ENCODE measurements at regions not wholly inside any gene's neighbourhood (a gene's known extent, or its start where the extent isn't known, plus 50 kb on each side); places are given as distances from the start of the nearest gene placed in this dataset.

- Histone ChIP-seq H4K20me1 (ENCODE audit: low read length) (no peaks in the 10 kb centered on the region), H3K9me2 (replicated peaks; ENCODE audit: low read length) (no peaks in the 10 kb centered on the region), H2AFZ (ENCODE audit: low read length) (no peak overlapping the region), H3K9me3 (ENCODE audit: low read length) (no peaks in the 10 kb centered on the region), H3K36me3 (ENCODE audit: low read depth, low read length) (no peaks in the 10 kb centered on the region), H3K4me3 (ENCODE audit: low read length) (no peak overlapping the region), H3K79me2 (ENCODE audit: low read length) (no peaks in the 10 kb centered on the region), H3K9ac (ENCODE audit: low read length) (no peak overlapping the region), H3K4me2 (ENCODE audit: low read length) (no peak overlapping the region), H3K27ac (ENCODE audit: low read length) (no peak overlapping the region), H3F3A (ENCODE audit: low read length, unreplicated experiment) (no peaks in the 10 kb centered on the region), H3K27me3 (ENCODE audit: low read length) (no peaks in the 10 kb centered on the region), H3K4me1 (ENCODE audit: insufficient read depth, low read length) (peaks cover 7% of the 10 kb centered on the region)
- no peak for DNase-seq
- ChIA-PET CTCF (no interaction called here), POLR2A (ENCODE audit: unreplicated experiment) (no interaction called here)
- TF ChIP-seq CTCF (conservative IDR thresholded peaks at IDR 0.05; ENCODE audit: low read depth, low read length) = no peak
- no peak for TF ChIP-seq EZH2 (IDR thresholded peaks at IDR 0.05; ENCODE audit: low read length, unreplicated experiment)
- no peak for TF ChIP-seq EZH2phosphoT487 (IDR thresholded peaks at IDR 0.05; ENCODE audit: borderline replicate concordance, low read length)
- intact Hi-C loops (cut with micrococcal nuclease) = loop anchor here (10.0 kb wide), 1 partner anchor 371 kb away; the partner anchor contains the start of gene YARS2
- no TSS peak for BruUV-seq (replicated peaks)
- no peak for ATAC-seq
Measured at GRCh38 chr12:33125755-33126154, 229.2 kb upstream of the PKP2 start.

GRCh38 chr12:33116284-33116683 lies 219.7 kb upstream of the PKP2 start:
- Histone ChIP-seq H2AFZ (ENCODE audit: low read length) (peak overlapping the region; percentile 53), H3K4me2 (ENCODE audit: low read length) (peak overlapping the region; percentile 54; the same call in 1 of the 2 replicates), H3K4me1 (ENCODE audit: insufficient read depth, low read length) (peaks cover 15% of the 10 kb centered on the region; the same call in 1 of the 2 replicates), H3K4me3 (ENCODE audit: low read length) (no peak overlapping the region), H4K20me1 (ENCODE audit: low read length) (no peaks in the 10 kb centered on the region), H3K9ac (ENCODE audit: low read length) (no peak overlapping the region), H3K9me3 (ENCODE audit: low read length) (no peaks in the 10 kb centered on the region), H3K36me3 (ENCODE audit: low read depth, low read length) (no peaks in the 10 kb centered on the region), H3K27me3 (ENCODE audit: low read length) (no peaks in the 10 kb centered on the region), H3K79me2 (ENCODE audit: low read length) (no peaks in the 10 kb centered on the region), H3K27ac (ENCODE audit: low read length) (no peak overlapping the region), H3K9me2 (replicated peaks; ENCODE audit: low read length) (no peaks in the 10 kb centered on the region), H3F3A (ENCODE audit: low read length, unreplicated experiment) (no peaks in the 10 kb centered on the region)
- intact Hi-C loops (cut with micrococcal nuclease) = no loop called here
- CTCF ChIA-PET = no interaction called here
- no TSS peak for BruUV-seq (replicated peaks)
- ATAC-seq = no peak
- DNase-seq = peak; percentile 55
- TF ChIP-seq EZH2phosphoT487 (IDR thresholded peaks at IDR 0.05; ENCODE audit: borderline replicate concordance, low read length) = no peak
- TF ChIP-seq CTCF (conservative IDR thresholded peaks at IDR 0.05; ENCODE audit: low read depth, low read length) = no peak
- no peak for TF ChIP-seq EZH2 (IDR thresholded peaks at IDR 0.05; ENCODE audit: low read length, unreplicated experiment)
- POLR2A ChIA-PET (ENCODE audit: unreplicated experiment) = no interaction called here

GRCh38 chr12:33115716-33116115 lies 219.1 kb upstream of the PKP2 start:
- POLR2A ChIA-PET (ENCODE audit: unreplicated experiment) = no interaction called here

More at GRCh38 chr12:33115716-33116115, 219.1 kb upstream of the PKP2 start:
- no peaks in the 10 kb centered on the region for H3K36me3 ChIP-seq (ENCODE audit: low read depth, low read length)
- H3K27ac ChIP-seq (ENCODE audit: low read length) = no peak overlapping the region
- H3K4me2 ChIP-seq (ENCODE audit: low read length) = peak overlapping the region; percentile 54
- no peak overlapping the region for H3K4me3 ChIP-seq (ENCODE audit: low read length)
- no peaks in the 10 kb centered on the region for H3K9me3 ChIP-seq (ENCODE audit: low read length)
- H2AFZ ChIP-seq (ENCODE audit: low read length) = peak overlapping the region; percentile 53
- CTCF ChIA-PET = no interaction called here
- no peaks in the 10 kb centered on the region for H3K9me2 ChIP-seq (replicated peaks; ENCODE audit: low read length)
- DNase-seq = peak; percentile 35
- no peak overlapping the region for H3K9ac ChIP-seq (ENCODE audit: low read length)
- no peaks in the 10 kb centered on the region for H3F3A ChIP-seq (ENCODE audit: low read length, unreplicated experiment)
- peaks cover 15% of the 10 kb centered on the region; the same call in 1 of the 2 replicates for H3K4me1 ChIP-seq (ENCODE audit: insufficient read depth, low read length)
- H4K20me1 ChIP-seq (ENCODE audit: low read length) = no peaks in the 10 kb centered on the region
- no peaks in the 10 kb centered on the region for H3K79me2 ChIP-seq (ENCODE audit: low read length)
- TF ChIP-seq CTCF (conservative IDR thresholded peaks at IDR 0.05; ENCODE audit: low read depth, low read length) (no peak), EZH2 (IDR thresholded peaks at IDR 0.05; ENCODE audit: low read length, unreplicated experiment) (no peak), EZH2phosphoT487 (IDR thresholded peaks at IDR 0.05; ENCODE audit: borderline replicate concordance, low read length) (no peak)
- intact Hi-C loops (cut with micrococcal nuclease) = no loop called here
- ATAC-seq = no peak; the same call in 1 of the 2 replicates
- no TSS peak for BruUV-seq (replicated peaks)
- H3K27me3 ChIP-seq (ENCODE audit: low read length) = no peaks in the 10 kb centered on the region

Data from PC-3 (cell line).